Tibial nerve (tissue), 4 donors: ENCODE measurements at regions not wholly inside any gene's neighbourhood (a gene's known extent, or its start where the extent isn't known, plus 50 kb on each side); places are given as distances from the start of the nearest gene placed in this dataset.

Experiments used
- DNase-seq, 2 donors: peaks; one replicate each; pipeline ENCODE4 v3.0.0-alpha.2; 2019; ENCODE audit warnings: low spot score in 2 of 2
- H3K27ac ChIP-seq, 4 donors: fragments of 200-600 bp; sonication (generic) in 3 of 4; one replicate each; pipeline ENCODE4 v1.5.1; 2017 to 2019; ENCODE audit warnings: mild to moderate bottlenecking in 1 of 4
- H3K27me3 ChIP-seq, 2 donors: fragments of 200-600 bp; sonication (generic) in 1 of 2; one replicate each; pipeline versions ENCODE4 v1.5.1 to v1.6.0; 2017 to 2019
- H3K36me3 ChIP-seq, 3 donors: fragments of 200-600 bp; sonication (generic); one replicate each; pipeline ENCODE4 v1.5.1; 2018 to 2019
- H3K4me1 ChIP-seq, 4 donors: fragments of 200-600 bp; sonication (generic) in 3 of 4; one replicate each; pipeline ENCODE4 v1.5.1; 2017 to 2019
- H3K4me3 ChIP-seq, 4 donors: fragments of 200-600 bp; sonication (generic) in 3 of 4; one replicate each; pipeline ENCODE4 v1.5.1; 2017 to 2019; ENCODE audit warnings: mild to moderate bottlenecking in 1 of 4, moderate library complexity in 1 of 4
- H3K9me3 ChIP-seq, 4 donors: fragments of 200-600 bp; sonication (generic) in 3 of 4; one replicate each; pipeline ENCODE4 v1.5.1; 2017 to 2019
- CTCF ChIP-seq, 5 experiments: fragments of 200-600 bp in 3 of 5; fragments of 450-650 bp in 2 of 5; sonication (generic) in 3 of 5; IDR thresholded peaks; one replicate each; pipeline ENCODE4 v1.5.1; 2016 to 2019; ENCODE audit warnings: antibody characterized with exemption in 5 of 5, mild to moderate bottlenecking in 3 of 5, moderate library complexity in 2 of 5
- EP300 ChIP-seq, 2 donors: sonication (generic); formaldehyde crosslinking; IDR thresholded peaks; one replicate each; pipeline ENCODE4 v1.6.1; 2017; ENCODE audit warnings: antibody characterized with exemption in 2 of 2, mild to moderate bottlenecking in 1 of 2
- POLR2A ChIP-seq, 2 donors: fragments of 450-650 bp; IDR thresholded peaks; one replicate each; pipeline ENCODE4 v1.6.1; 2017; ENCODE audit warnings: antibody characterized with exemption in 2 of 2, mild to moderate bottlenecking in 2 of 2, moderate library complexity in 2 of 2
- WGBS, 2 donors: methylation state at CpG; one replicate each; pipeline ENCODE4 v1.1.5; 2018; 5-methylcytosine and 5-hydroxymethylcytosine counted together

GRCh38 chr6:66478705-66479104 is 771.7 kb upstream of the EYS start:
- Histone ChIP-seq H3K4me3 (no peak overlapping the region), H3K27ac (no peak overlapping the region), H3K36me3 (no peaks in the 10 kb centered on the region), H3K27me3 (no peaks in the 10 kb centered on the region), H3K9me3 (peaks cover 0 to 5% (median 0%) of the 10 kb centered on the region in 4 donors), H3K4me1 (no peaks in the 10 kb centered on the region)
- DNase-seq = no peak
- no peak for TF ChIP-seq POLR2A (IDR thresholded peaks at IDR 0.05)
- TF ChIP-seq EP300 (IDR thresholded peaks at IDR 0.05) = no peak
- TF ChIP-seq CTCF (IDR thresholded peaks at IDR 0.05) = no peak
- WGBS, 2 donors = 81 to 84% methylated on average over 6 of the region's 6 CpGs

- TF ChIP-seq EP300 (IDR thresholded peaks at IDR 0.05) (no peak), CTCF (IDR thresholded peaks at IDR 0.05) (no peak), POLR2A (IDR thresholded peaks at IDR 0.05) (no peak)
- no peak for DNase-seq
- H3K4me1 ChIP-seq = no peaks in the 10 kb centered on the region
- no peak overlapping the region for H3K4me3 ChIP-seq
- H3K36me3 ChIP-seq = no peaks in the 10 kb centered on the region
- H3K27me3 ChIP-seq = no peaks in the 10 kb centered on the region
- H3K9me3 ChIP-seq = no peaks in the 10 kb centered on the region
- WGBS, 2 donors = 85 to 92% methylated on average over 5 of the region's 5 CpGs
- no peak overlapping the region for H3K27ac ChIP-seq
Measured at GRCh38 chr6:66435321-66435720, 728.3 kb upstream of the EYS start.

- TF ChIP-seq CTCF (IDR thresholded peaks at IDR 0.05) (no peak), EP300 (IDR thresholded peaks at IDR 0.05) (no peak), POLR2A (IDR thresholded peaks at IDR 0.05) (no peak)
- Histone ChIP-seq H3K27ac (no peak overlapping the region), H3K4me1 (no peaks in the 10 kb centered on the region), H3K27me3 (no peaks in the 10 kb centered on the region), H3K9me3 (peaks cover 0 to 23% (median 0%) of the 10 kb centered on the region in 4 donors), H3K4me3 (no peak overlapping the region), H3K36me3 (no peaks in the 10 kb centered on the region)
- 36 to 42% methylated on average over 2 of the region's 2 CpGs for WGBS, 2 donors
- DNase-seq = no peak
Measured at GRCh38 chr6:66429210-66429609, 722.2 kb upstream of the EYS start.

- DNase-seq = no peak
- Histone ChIP-seq H3K9me3 (peaks cover 0 to 21% (median 0%) of the 10 kb centered on the region in 4 donors), H3K4me3 (no peak overlapping the region), H3K27me3 (no peaks in the 10 kb centered on the region), H3K4me1 (no peaks in the 10 kb centered on the region), H3K27ac (no peak overlapping the region), H3K36me3 (no peaks in the 10 kb centered on the region)
- TF ChIP-seq CTCF (IDR thresholded peaks at IDR 0.05) (no peak), POLR2A (IDR thresholded peaks at IDR 0.05) (no peak), EP300 (IDR thresholded peaks at IDR 0.05) (no peak)
Measured at GRCh38 chr6:66423047-66423446, 716.0 kb upstream of the EYS start.

GRCh38 chr6:66421570-66421969 is 714.5 kb upstream of the EYS start:
- Histone ChIP-seq H3K9me3 (peaks cover 0 to 6% (median 0%) of the 10 kb centered on the region in 4 donors), H3K36me3 (no peaks in the 10 kb centered on the region), H3K27me3 (no peaks in the 10 kb centered on the region), H3K4me1 (no peaks in the 10 kb centered on the region), H3K4me3 (no peak overlapping the region), H3K27ac (no peak overlapping the region)
- WGBS, 2 donors = 30 to 34% methylated on average over 3 of the region's 3 CpGs
- TF ChIP-seq CTCF (IDR thresholded peaks at IDR 0.05) (no peak), POLR2A (IDR thresholded peaks at IDR 0.05) (no peak)
- no peak for DNase-seq
